Right lobe of liver (tissue), 6 donors: ENCODE measurements at regions not wholly inside any gene's neighbourhood (a gene's known extent, or its start where the extent isn't known, plus 50 kb on each side); places are given as distances from the start of the nearest gene placed in this dataset.

ENCODE experiments used
- ATAC-seq, 4 donors: fragments of 200-7000 bp; cut with Tn5 transposase; one replicate each; pipeline ENCODE4 v1.9.1; 2020; ENCODE audit warnings: mild to moderate bottlenecking in 4 of 4, moderate library complexity in 4 of 4
- DNase-seq, 3 donors: peaks; one replicate each; pipeline ENCODE4 v3.0.0-alpha.2; 2020
- H3K27ac ChIP-seq, 3 donors: fragments of 200-600 bp; one replicate each; pipeline ENCODE4 v1.8.0; 2022
- H3K27me3 ChIP-seq, 2 donors: fragments of 200-600 bp; one replicate each; pipeline ENCODE4 v1.8.0; 2022
- H3K36me3 ChIP-seq, 4 donors: fragments of 200-600 bp; sonication (generic) in 1 of 4; one replicate each; pipeline versions ENCODE4 v1.5.1 to v1.8.0; 2017 to 2022; ENCODE audit warnings: control low read depth in 1 of 4
- H3K4me1 ChIP-seq, 4 donors: fragments of 200-600 bp; sonication (generic) in 1 of 4; one replicate each; pipeline versions ENCODE4 v1.5.1 to v1.8.0; 2017 to 2022; ENCODE audit warnings: control low read depth in 1 of 4
- H3K4me3 ChIP-seq, 3 donors: fragments of 200-600 bp; one replicate each; pipeline ENCODE4 v1.8.0; 2022
- H3K9me3 ChIP-seq, 4 donors: fragments of 200-600 bp; sonication (generic) in 1 of 4; one replicate each; pipeline versions ENCODE4 v1.5.1 to v1.8.0; 2017 to 2022; ENCODE audit warnings: control low read depth in 1 of 4
- CTCF ChIP-seq, 4 donors: fragments of 200-600 bp in 3 of 4; fragments of 450-650 bp in 1 of 4; IDR thresholded peaks; one replicate each; pipeline versions ENCODE4 v1.5.1 to v1.8.0; 2016 to 2022; ENCODE audit warnings: antibody characterized with exemption in 4 of 4, mild to moderate bottlenecking in 2 of 4
- POLR2A ChIP-seq: fragments of 450-650 bp; IDR thresholded peaks from one replicate; pipeline ENCODE4 v1.6.1; 2017; ENCODE audit warnings: antibody characterized with exemption, mild to moderate bottlenecking
- WGBS: methylation state at CpG from one replicate; pipeline ENCODE4 v1.1.6; 2018; ENCODE audit warnings: low coverage, low lambda C conversion rate; ENCODE audit not compliant: insufficient coverage; ENCODE audit errors: missing lambda C conversion rate; 5-methylcytosine and 5-hydroxymethylcytosine counted together
- intact Hi-C, 2 donors: fragments of 100-400 bp; cut with DNase I; formaldehyde crosslinking; loops; one replicate each; pipeline versions ENCODE4 v1.11.2 to v1.14.1; 2022
- donor health status: DM: no; HTN: yes; CAD: no.
- donor health status: DM: no; HTN: no; CAD: no.
- donor health status: DM: no; HTN: no; CAD: no.
- donor health status: DM: no; HTN: yes; CAD: no.
- donor health status: DM: no; HTN: yes; CAD: no.

GRCh38 chr15:52872036-52872818 lies 82.1 kb upstream of the ONECUT1 start:
- Histone ChIP-seq H3K4me1 (no peaks in the 10 kb centered on the region), H3K9me3 (no peaks in the 10 kb centered on the region), H3K4me3 (no peak overlapping the region), H3K36me3 (no peaks in the 10 kb centered on the region), H3K27ac (no peak overlapping the region), H3K27me3 (no peaks in the 10 kb centered on the region)
- ATAC-seq (no peak), DNase-seq (no peak)
- 72% methylated on average over 7 of the region's 8 CpGs for WGBS
- intact Hi-C loops: no loop called here
- TF ChIP-seq POLR2A (no peak), CTCF (IDR thresholded peaks at IDR 0.05) (no peak)

DNA sequence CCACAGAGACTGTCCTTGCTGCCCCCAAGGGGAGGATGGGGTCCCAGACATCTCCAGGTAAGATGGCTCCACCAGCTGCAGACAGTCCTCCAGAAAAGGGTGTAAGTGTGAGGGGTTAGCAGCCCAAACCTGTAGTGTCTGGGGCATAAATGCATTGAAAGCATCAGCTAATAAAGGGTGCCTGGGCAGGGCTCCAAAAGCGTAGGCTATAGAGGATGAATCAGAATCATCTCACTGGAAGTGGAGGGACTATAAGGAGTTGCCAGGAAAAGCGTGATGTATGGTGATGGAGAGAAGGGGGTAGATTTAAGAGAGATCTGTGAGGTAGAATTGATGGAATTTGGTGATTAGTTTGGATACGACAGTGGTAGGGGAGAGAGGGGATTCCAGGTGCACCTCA lies 79.9 kb upstream of the ONECUT1 start:
- DNase-seq (no peak), ATAC-seq (no peak)
- Histone ChIP-seq H3K9me3 (no peaks in the 10 kb centered on the region), H3K4me3 (no peak overlapping the region), H3K4me1 (no peaks in the 10 kb centered on the region), H3K27ac (no peak overlapping the region), H3K36me3 (no peaks in the 10 kb centered on the region), H3K27me3 (no peaks in the 10 kb centered on the region)
- TF ChIP-seq CTCF (IDR thresholded peaks at IDR 0.05) (no peak), POLR2A (no peak)
- 67% methylated on average over 3 of the region's 3 CpGs for WGBS
- intact Hi-C loops: no loop called here

DNA sequence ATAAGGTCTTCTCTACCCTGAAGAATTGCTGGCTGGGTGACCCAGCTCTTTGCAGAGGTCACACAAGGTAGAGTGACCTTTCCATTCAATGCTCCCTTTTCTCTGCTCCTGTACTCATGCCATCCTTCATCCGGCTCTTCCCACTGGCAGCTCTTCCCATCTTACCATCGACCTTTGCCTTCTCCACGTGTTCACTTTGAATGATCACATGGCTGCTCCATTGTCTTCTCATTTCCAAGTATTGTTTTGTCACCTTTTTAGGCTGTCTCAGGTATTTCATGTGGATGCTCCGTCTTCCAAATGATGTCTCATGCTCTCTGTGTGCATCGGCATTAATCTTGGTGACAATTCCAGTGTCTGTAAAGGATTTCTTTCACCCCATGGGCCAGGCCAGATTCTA lies 76.6 kb upstream of the ONECUT1 start:
- intact Hi-C loops: no loop called here
- H3K4me1 ChIP-seq: no peaks in the 10 kb centered on the region

GRCh38 chr15:52862677-52863076 lies 72.5 kb upstream of the ONECUT1 start:
- WGBS: 73% methylated on average over 7 of the region's 7 CpGs
- intact Hi-C loops: no loop called here
- Histone ChIP-seq H3K9me3 (no peaks in the 10 kb centered on the region), H3K4me1 (no peaks in the 10 kb centered on the region), H3K27me3 (no peaks in the 10 kb centered on the region), H3K27ac (no peak overlapping the region), H3K36me3 (no peaks in the 10 kb centered on the region), H3K4me3 (no peak overlapping the region)
- DNase-seq: no peak
- no peak for TF ChIP-seq POLR2A
- no peak for TF ChIP-seq CTCF (IDR thresholded peaks at IDR 0.05)
- ATAC-seq: no peak

More for the DNA sequence above, 76.6 kb upstream of the ONECUT1 start:
- TF ChIP-seq CTCF (IDR thresholded peaks at IDR 0.05): no peak
- TF ChIP-seq POLR2A: no peak
- WGBS: 72% methylated on average over 5 of the region's 5 CpGs
- H3K36me3 ChIP-seq: no peaks in the 10 kb centered on the region
- H3K27me3 ChIP-seq: no peaks in the 10 kb centered on the region
- DNase-seq (no peak), ATAC-seq (no peak)
- no peaks in the 10 kb centered on the region for H3K9me3 ChIP-seq
- H3K27ac ChIP-seq: no peak overlapping the region
- no peak overlapping the region for H3K4me3 ChIP-seq
